Fibroblast of pulmonary artery (primary cell): ENCODE measurements at regions not wholly inside any gene's neighbourhood (a gene's known extent, or its start where the extent isn't known, plus 50 kb on each side); places are given as distances from the start of the nearest gene placed in this dataset.
A peak's percentile ranks its signal among the peaks of the same experiment; 100 is the strongest.

ENCODE experiments used
- DNase-seq: peaks from one replicate; pipeline ENCODE4 v3.0.0-alpha.2; 2010; ENCODE audit warnings: low read depth
- H3K4me3 ChIP-seq: replicated peaks from 2 replicates; pipeline ENCODE4 v1.5.1; 2011; ENCODE audit warnings: low read depth, mild to moderate bottlenecking, control low read depth, low read length, moderate library complexity
- CTCF ChIP-seq: IDR thresholded peaks from 2 replicates; pipeline ENCODE4 v1.5.1; 2011; ENCODE audit warnings: mild to moderate bottlenecking, control low read depth, low read length, inconsistent platforms; ENCODE audit errors: missing control alignments

GRCh38 chrX:149069899-149070298 is 435.2 kb downstream of the IDS start:
- DNase-seq, result peak; percentile 12
- H3K4me3 ChIP-seq, result no peak overlapping the region
- TF ChIP-seq CTCF, result no peak

GRCh38 chrX:149060921-149061320 is 444.2 kb downstream of the IDS start:
- H3K4me3 ChIP-seq, result no peak overlapping the region
- no peak for TF ChIP-seq CTCF
- peak; percentile 60 for DNase-seq
